Right cardiac atrium (tissue), 5 donors: ENCODE measurements at regions not wholly inside any gene's neighbourhood (a gene's known extent, or its start where the extent isn't known, plus 50 kb on each side); places are given as distances from the start of the nearest gene placed in this dataset.

Experiments
- ATAC-seq, 2 donors: fragments of 200-7000 bp; cut with Tn5 transposase; one replicate each; pipeline versions ENCODE4 v1.8.0 to v1.9.1; 2020; ENCODE audit warnings: moderate library complexity in 2 of 2, mild to moderate bottlenecking in 1 of 2
- DNase-seq, 3 donors: peaks; one replicate each; pipeline ENCODE4 v3.0.0-alpha.2; 2020
- H3K27ac ChIP-seq: one replicate; pipeline ENCODE4 v1.5.1; 2013; ENCODE audit warnings: mild to moderate bottlenecking, low read length, control low read depth, moderate library complexity
- H3K27me3 ChIP-seq: one replicate; pipeline ENCODE4 v1.6.1; 2013; ENCODE audit not compliant: control insufficient read depth, insufficient read depth
- H3K4me1 ChIP-seq: one replicate; pipeline ENCODE4 v1.6.1; 2013; ENCODE audit warnings: low read length; ENCODE audit not compliant: control insufficient read depth, insufficient read depth
- H3K4me3 ChIP-seq: one replicate; pipeline ENCODE4 v1.5.1; 2013; ENCODE audit warnings: low read length, control low read depth
- H3K9me3 ChIP-seq: one replicate; pipeline ENCODE4 v1.6.1; 2013; ENCODE audit warnings: low read length; ENCODE audit not compliant: control insufficient read depth
- WGBS: extraction: QIAGEN DNeasy Blood & Tissue Kit; methylation state at CpG from one replicate; pipeline ENCODE4 v1.1.7; 2013; 5-methylcytosine and 5-hydroxymethylcytosine counted together
- intact Hi-C, 4 donors: fragments of 100-400 bp; cut with DNase I; formaldehyde crosslinking; loops; one replicate each; pipeline versions ENCODE4 v1.11.0 to v1.14.0; 2022 to 2023
- donor health status: healthy with polysubstance abuse.
- donor health status: DM: no; HTN: yes; CAD: no.
- donor health status: DM: no; HTN: no; CAD: no.
- donor health status: DM: no; HTN: yes; CAD: no; lungs with severe emphysema.
- donor health status: DM: yes; HTN: yes; CAD: no.

- no peak overlapping the region for H3K27ac ChIP-seq
- intact Hi-C loops = loop anchor here in 1 of 4 donors (10.0 kb wide), 1 partner anchor 187 kb away; no protein-coding TSS in a partner anchor
- H3K9me3 ChIP-seq = no peaks in the 10 kb centered on the region
- no peak overlapping the region for H3K4me3 ChIP-seq
- DNase-seq (no peak), ATAC-seq (no peak)
- 50% methylated on average over 2 of the region's 2 CpGs for WGBS
- no peaks in the 10 kb centered on the region for H3K4me1 ChIP-seq
- H3K27me3 ChIP-seq = no peaks in the 10 kb centered on the region
These were observed 189.4 kb upstream of the NCAM1 start for GRCh38 chr11:112771851-112772250.

- H3K4me3 ChIP-seq = no peak overlapping the region
- H3K4me1 ChIP-seq = peaks cover 2% of the 10 kb centered on the region
- 70% methylated on average over 4 of the region's 4 CpGs for WGBS
- intact Hi-C loops = loop anchor here in 1 of 4 donors (10.0 kb wide), 1 partner anchor 188 kb away; no protein-coding TSS in a partner anchor
- ATAC-seq (peak; percentile 39 to 43), DNase-seq (no peak)
- H3K27me3 ChIP-seq = no peaks in the 10 kb centered on the region
- H3K9me3 ChIP-seq = no peaks in the 10 kb centered on the region
- no peak overlapping the region for H3K27ac ChIP-seq
These were observed 188.0 kb upstream of the NCAM1 start for GRCh38 chr11:112773264-112773663.

- Histone ChIP-seq H3K27ac (peak overlapping the region; percentile 95), H3K4me3 (no peak overlapping the region), H3K9me3 (no peaks in the 10 kb centered on the region), H3K4me1 (peaks cover 10% of the 10 kb centered on the region), H3K27me3 (no peaks in the 10 kb centered on the region)
- intact Hi-C loops = loop anchor here in 1 of 4 donors (10.0 kb wide), 1 partner anchor 192 kb away; no protein-coding TSS in a partner anchor
- peak; percentile 30 to 33 for ATAC-seq
- 41% methylated on average over 5 of the region's 5 CpGs for WGBS
- DNase-seq = no peak
These were observed 184.4 kb upstream of the NCAM1 start for GRCh38 chr11:112776834-112777233.

GRCh38 chr11:112777283-112777751 is 183.9 kb upstream of the NCAM1 start:
- WGBS = 12% methylated on average over 12 of the region's 12 CpGs
- peak; percentile 66 to 71 for ATAC-seq
- Histone ChIP-seq H3K27me3 (no peaks in the 10 kb centered on the region), H3K4me1 (peaks cover 10% of the 10 kb centered on the region), H3K4me3 (no peak overlapping the region), H3K27ac (peak overlapping the region; percentile 95), H3K9me3 (no peaks in the 10 kb centered on the region)
- peak; percentile 39 to 80 (median 78) for DNase-seq
- intact Hi-C loops = loop anchor here in 1 of 4 donors (10.0 kb wide), 1 partner anchor 193 kb away; no protein-coding TSS in a partner anchor

GRCh38 chr11:112778091-112778876 is 182.9 kb upstream of the NCAM1 start:
- intact Hi-C loops = loop anchor here in 1 of 4 donors (10.0 kb wide), 1 partner anchor 193 kb away; no protein-coding TSS in a partner anchor
- no peak overlapping the region for H3K4me3 ChIP-seq
- no peaks in the 10 kb centered on the region for H3K9me3 ChIP-seq
- DNase-seq = peak in 2 of 3 donors; percentile 63 to 65
- H3K4me1 ChIP-seq = peaks cover 10% of the 10 kb centered on the region
- no peaks in the 10 kb centered on the region for H3K27me3 ChIP-seq
- WGBS = 42% methylated on average over 12 of the region's 12 CpGs
- peak; percentile 54 to 67 for ATAC-seq
- H3K27ac ChIP-seq = peak overlapping the region; percentile 85

GRCh38 chr11:112778877-112779266 is 182.3 kb upstream of the NCAM1 start:
- H3K27ac ChIP-seq = peak overlapping the region; percentile 77
- H3K4me3 ChIP-seq = no peak overlapping the region
- DNase-seq = no peak
- no peaks in the 10 kb centered on the region for H3K27me3 ChIP-seq
- H3K4me1 ChIP-seq = peaks cover 10% of the 10 kb centered on the region
- 55% methylated on average over 3 of the region's 3 CpGs for WGBS
- intact Hi-C loops = loop anchor here in 1 of 4 donors (10.0 kb wide), 1 partner anchor 194 kb away; no protein-coding TSS in a partner anchor
- no peak for ATAC-seq
- no peaks in the 10 kb centered on the region for H3K9me3 ChIP-seq

- intact Hi-C loops = loop anchor here in 2 of 4 donors (10.0 kb wide), 2 partner anchors 126 to 174 kb away; no protein-coding TSS in a partner anchor
- Histone ChIP-seq H3K9me3 (no peaks in the 10 kb centered on the region), H3K27me3 (no peaks in the 10 kb centered on the region), H3K4me3 (no peak overlapping the region), H3K4me1 (peaks cover 15% of the 10 kb centered on the region), H3K27ac (peak overlapping the region; percentile 50)
- WGBS = 30% methylated on average over 19 of the region's 19 CpGs
- peak; percentile 78 to 90 (median 88) for DNase-seq
- peak; percentile 70 to 78 for ATAC-seq
These were observed 180.7 kb upstream of the NCAM1 start for GRCh38 chr11:112780351-112781087.

GRCh38 chr11:112783945-112784322 is 177.3 kb upstream of the NCAM1 start:
- DNase-seq (no peak), ATAC-seq (no peak)
- intact Hi-C loops = loop anchor here in 2 of 4 donors (10.0 kb wide), 2 partner anchors 129 to 171 kb away; no protein-coding TSS in a partner anchor
- H3K27me3 ChIP-seq = no peaks in the 10 kb centered on the region
- peaks cover 20% of the 10 kb centered on the region for H3K4me1 ChIP-seq
- H3K4me3 ChIP-seq = no peak overlapping the region
- H3K9me3 ChIP-seq = no peaks in the 10 kb centered on the region
- peak overlapping the region; percentile 53 for H3K27ac ChIP-seq
- WGBS = 82% methylated on average over 4 of the region's 4 CpGs

GRCh38 chr11:112784323-112785073 is 176.7 kb upstream of the NCAM1 start:
- Histone ChIP-seq H3K9me3 (no peaks in the 10 kb centered on the region), H3K4me3 (no peak overlapping the region), H3K4me1 (peaks cover 16% of the 10 kb centered on the region), H3K27ac (peak overlapping the region; percentile 53), H3K27me3 (no peaks in the 10 kb centered on the region)
- WGBS = 15% methylated on average over 24 of the region's 24 CpGs
- ATAC-seq = peak; percentile 81 to 89
- intact Hi-C loops = loop anchor here in 2 of 4 donors (10.0 kb wide), 2 partner anchors 130 to 170 kb away; no protein-coding TSS in a partner anchor
- peak; percentile 86 to 96 (median 95) for DNase-seq

- Histone ChIP-seq H3K4me3 (no peak overlapping the region), H3K4me1 (peaks cover 16% of the 10 kb centered on the region), H3K27ac (peak overlapping the region; percentile 53), H3K27me3 (no peaks in the 10 kb centered on the region), H3K9me3 (no peaks in the 10 kb centered on the region)
- peak in 2 of 3 donors; percentile 36 to 70 for DNase-seq
- intact Hi-C loops = loop anchor here in 2 of 4 donors (10.0 kb wide), 2 partner anchors 130 to 170 kb away; no protein-coding TSS in a partner anchor
- peak; percentile 51 to 70 for ATAC-seq
- WGBS = 16% methylated on average over 7 of the region's 7 CpGs
These were observed 176.1 kb upstream of the NCAM1 start for GRCh38 chr11:112785149-112785548.
